Activated naive CD4-positive, alpha-beta T cell treated with anti-CD3 and anti-CD28 coated beads for 36 hours (primary cell): ENCODE measurements at regions not wholly inside any gene's neighbourhood (a gene's known extent, or its start where the extent isn't known, plus 50 kb on each side); places are given as distances from the start of the nearest gene placed in this dataset.

Source experiments
- CTCF ChIA-PET: fragments of 350-600 bp; sonication (Branson Sonifier 250); formaldehyde crosslinking; loops from one replicate; lab custom pipeline; 2021; ENCODE audit warnings: antibody characterized with exemption; lab: Charles Lee
- DNase-seq: peaks from one replicate; pipeline ENCODE4 v3.0.0-alpha.2; 2020
- H3K27ac Mint-ChIP-seq: one replicate; pipeline ENCODE4 v1.8.0; 2021; ENCODE audit warnings: mild to moderate bottlenecking, mixed read lengths
- H3K27me3 Mint-ChIP-seq: one replicate; pipeline ENCODE4 v1.8.0; 2021; ENCODE audit warnings: low read depth, mixed read lengths
- H3K36me3 Mint-ChIP-seq: one replicate; pipeline ENCODE4 v1.8.0; 2021; ENCODE audit warnings: low read depth, mixed read lengths
- H3K4me1 Mint-ChIP-seq: one replicate; pipeline ENCODE4 v1.8.0; 2021; ENCODE audit warnings: low read depth, mixed read lengths
- H3K4me3 Mint-ChIP-seq: one replicate; pipeline ENCODE4 v1.8.0; 2021; ENCODE audit warnings: mild to moderate bottlenecking, moderate library complexity, mixed read lengths
- H3K9me3 Mint-ChIP-seq: one replicate; pipeline ENCODE4 v1.8.0; 2021; ENCODE audit warnings: mixed read lengths
- intact Hi-C: fragments of 100-400 bp; cut with micrococcal nuclease; formaldehyde crosslinking; loops from one replicate; pipeline ENCODE4 v1.15.1; 2023

GRCh38 chr2:145066856-145067548 lies 547.1 kb upstream of the ZEB2 start:
- CTCF ChIA-PET: no interaction called here
- Mint-ChIP-seq H3K4me1 (no peaks in the 10 kb centered on the region), H3K27ac (no peak overlapping the region), H3K9me3 (peaks cover 2% of the 10 kb centered on the region), H3K36me3 (no peaks in the 10 kb centered on the region), H3K27me3 (no peaks in the 10 kb centered on the region), H3K4me3 (no peak overlapping the region)
- intact Hi-C loops: no loop called here
- DNase-seq: no peak

DNA sequence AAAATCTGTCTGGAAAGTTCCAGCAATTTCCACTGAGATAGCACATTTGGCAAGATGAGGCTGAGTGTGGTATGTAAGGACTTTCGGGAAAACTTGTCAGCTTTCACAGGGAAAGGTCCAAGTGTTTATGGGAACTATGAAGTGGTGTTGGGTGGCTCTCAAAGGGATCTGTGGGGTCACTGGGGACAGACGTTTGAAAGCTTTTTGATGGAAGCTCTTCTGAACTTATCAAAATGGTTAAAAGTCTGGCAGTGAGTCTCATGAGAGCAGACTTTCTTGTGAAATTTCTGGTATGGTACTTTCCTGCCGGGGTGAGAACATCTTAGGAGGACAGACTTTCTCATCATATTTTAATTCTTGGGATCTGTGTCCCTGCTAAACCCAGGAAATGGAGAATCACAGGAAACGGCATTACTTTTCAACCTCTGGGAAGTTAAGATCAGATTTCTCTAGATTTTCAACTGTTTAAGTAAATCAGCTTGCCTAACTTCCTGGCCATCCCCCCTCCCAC lies 546.3 kb upstream of the ZEB2 start:
- Mint-ChIP-seq H3K4me1 (no peaks in the 10 kb centered on the region), H3K36me3 (no peaks in the 10 kb centered on the region), H3K27me3 (no peaks in the 10 kb centered on the region), H3K4me3 (no peak overlapping the region), H3K27ac (no peak overlapping the region), H3K9me3 (peaks cover 2% of the 10 kb centered on the region)
- CTCF ChIA-PET: no interaction called here
- intact Hi-C loops: no loop called here
- DNase-seq: no peak

GRCh38 chr2:145065342-145065741 lies 545.4 kb upstream of the ZEB2 start:
- intact Hi-C loops: no loop called here
- DNase-seq: no peak
- H3K9me3 Mint-ChIP-seq: peaks cover 2% of the 10 kb centered on the region
- CTCF ChIA-PET: no interaction called here
- H3K4me3 Mint-ChIP-seq: no peak overlapping the region
- no peaks in the 10 kb centered on the region for H3K36me3 Mint-ChIP-seq
- no peaks in the 10 kb centered on the region for H3K27me3 Mint-ChIP-seq
- no peaks in the 10 kb centered on the region for H3K4me1 Mint-ChIP-seq
- H3K27ac Mint-ChIP-seq: no peak overlapping the region

DNA sequence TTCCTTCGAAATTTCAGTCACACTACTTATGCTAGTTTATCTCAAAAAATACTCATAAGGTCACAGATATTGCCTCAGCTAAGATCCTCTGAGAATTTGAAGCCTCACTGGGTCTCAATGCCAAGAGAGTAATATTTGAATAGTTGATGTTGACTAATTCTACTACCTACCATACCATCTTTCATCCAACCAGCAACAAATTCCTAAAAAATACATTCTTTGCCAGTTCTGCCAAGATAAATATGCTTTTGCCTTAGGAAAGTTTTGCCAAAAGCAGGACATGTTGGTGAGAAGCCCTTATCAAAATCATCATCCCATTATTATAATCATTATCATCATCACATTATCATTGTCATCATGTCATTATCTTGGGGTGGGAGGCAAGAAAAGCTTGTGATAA lies 544.6 kb upstream of the ZEB2 start:
- CTCF ChIA-PET: no interaction called here

DNA sequence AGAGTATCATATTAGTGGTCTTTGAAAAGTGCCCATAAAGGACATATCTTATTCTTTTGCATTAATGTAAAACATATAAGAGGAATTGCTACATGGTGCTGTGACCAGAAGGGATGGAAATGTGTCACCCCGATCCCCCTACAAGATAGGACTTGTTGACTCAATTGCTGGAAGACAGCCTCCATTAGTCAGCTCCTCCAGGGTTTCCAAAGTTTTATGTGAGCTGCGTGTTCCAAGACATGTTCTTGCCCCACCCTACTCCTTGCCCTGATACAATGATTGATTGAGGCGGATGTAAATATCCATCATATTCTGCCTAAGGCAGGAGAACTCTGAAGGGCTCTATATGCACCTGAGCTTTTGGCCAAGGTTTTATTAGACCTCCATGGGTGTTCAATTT lies 541.0 kb upstream of the ZEB2 start:
- no peaks in the 10 kb centered on the region for H3K36me3 Mint-ChIP-seq
- no peak overlapping the region for H3K27ac Mint-ChIP-seq
- H3K9me3 Mint-ChIP-seq: peaks cover 2% of the 10 kb centered on the region
- no peak overlapping the region for H3K4me3 Mint-ChIP-seq
- intact Hi-C loops: no loop called here
- H3K27me3 Mint-ChIP-seq: no peaks in the 10 kb centered on the region
- CTCF ChIA-PET: interaction anchor here (0.7 kb wide), 1 partner anchor 41 kb away, joined by 4 read pairs; no protein-coding TSS in a partner anchor
- no peaks in the 10 kb centered on the region for H3K4me1 Mint-ChIP-seq
- no peak for DNase-seq

More for the DNA sequence above, 544.6 kb upstream of the ZEB2 start:
- H3K4me1 Mint-ChIP-seq: no peaks in the 10 kb centered on the region
- DNase-seq: no peak
- no peak overlapping the region for H3K4me3 Mint-ChIP-seq
- H3K27ac Mint-ChIP-seq: no peak overlapping the region
- intact Hi-C loops: no loop called here
- H3K9me3 Mint-ChIP-seq: peaks cover 2% of the 10 kb centered on the region
- H3K27me3 Mint-ChIP-seq: no peaks in the 10 kb centered on the region
- no peaks in the 10 kb centered on the region for H3K36me3 Mint-ChIP-seq

DNA sequence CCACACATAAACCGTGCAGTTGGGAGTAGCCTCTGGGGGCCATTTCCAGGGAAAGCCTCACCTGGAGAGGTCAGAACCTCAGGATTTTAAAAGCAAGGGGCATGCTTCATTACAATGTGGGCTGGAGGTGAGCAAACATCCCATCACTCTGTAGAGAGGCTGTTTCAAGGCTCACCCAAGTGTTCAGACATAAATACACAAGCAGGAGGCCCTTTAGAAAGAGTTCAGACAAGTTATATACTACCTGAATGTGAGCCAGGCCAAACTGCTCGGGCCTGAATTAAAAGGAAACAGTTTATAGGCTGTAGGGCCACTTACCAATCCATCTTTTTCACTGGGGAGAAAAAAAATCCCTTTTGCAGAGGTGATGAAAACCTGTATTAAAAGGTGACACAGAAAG lies 540.0 kb upstream of the ZEB2 start:
- DNase-seq: no peak
- peaks cover 2% of the 10 kb centered on the region for H3K9me3 Mint-ChIP-seq
- H3K27ac Mint-ChIP-seq: no peak overlapping the region
- no peaks in the 10 kb centered on the region for H3K4me1 Mint-ChIP-seq
- H3K27me3 Mint-ChIP-seq: no peaks in the 10 kb centered on the region
- H3K36me3 Mint-ChIP-seq: no peaks in the 10 kb centered on the region
- intact Hi-C loops: no loop called here
- CTCF ChIA-PET: interaction anchor here (0.7 kb wide), 1 partner anchor 40 kb away, joined by 4 read pairs; no protein-coding TSS in a partner anchor
- no peak overlapping the region for H3K4me3 Mint-ChIP-seq

- Mint-ChIP-seq H3K27ac (no peak overlapping the region), H3K4me3 (no peak overlapping the region), H3K36me3 (no peaks in the 10 kb centered on the region), H3K27me3 (no peaks in the 10 kb centered on the region), H3K9me3 (peaks cover 2% of the 10 kb centered on the region), H3K4me1 (no peaks in the 10 kb centered on the region)
- DNase-seq: no peak
- CTCF ChIA-PET: no interaction called here
- intact Hi-C loops: no loop called here
Measured at GRCh38 chr2:145059343-145059742, 539.4 kb upstream of the ZEB2 start.

DNA sequence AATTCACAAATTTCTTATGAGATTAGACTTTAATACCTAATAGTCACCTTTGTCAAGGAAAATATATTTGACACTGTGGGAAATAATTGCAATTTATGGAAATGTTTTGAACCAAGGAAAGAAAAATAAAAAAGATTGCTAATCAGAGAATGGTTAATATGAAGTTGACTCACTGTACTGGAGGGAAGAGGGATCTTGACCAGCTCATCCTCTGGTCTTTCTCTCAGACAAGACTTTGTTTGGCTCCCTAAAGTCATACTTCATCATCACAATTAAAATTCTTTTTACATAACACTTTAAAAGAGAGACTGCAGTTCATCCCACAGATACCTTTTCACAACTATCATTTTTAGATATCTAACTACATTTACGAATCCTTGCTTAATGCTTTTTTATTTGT lies 538.5 kb upstream of the ZEB2 start:
- no peaks in the 10 kb centered on the region for H3K27me3 Mint-ChIP-seq
- H3K4me3 Mint-ChIP-seq: no peak overlapping the region
- no peak overlapping the region for H3K27ac Mint-ChIP-seq
- no peaks in the 10 kb centered on the region for H3K4me1 Mint-ChIP-seq
- no peaks in the 10 kb centered on the region for H3K36me3 Mint-ChIP-seq
- DNase-seq: no peak
- peaks cover under 1% of the 10 kb centered on the region for H3K9me3 Mint-ChIP-seq
- intact Hi-C loops: no loop called here
- CTCF ChIA-PET: no interaction called here

DNA sequence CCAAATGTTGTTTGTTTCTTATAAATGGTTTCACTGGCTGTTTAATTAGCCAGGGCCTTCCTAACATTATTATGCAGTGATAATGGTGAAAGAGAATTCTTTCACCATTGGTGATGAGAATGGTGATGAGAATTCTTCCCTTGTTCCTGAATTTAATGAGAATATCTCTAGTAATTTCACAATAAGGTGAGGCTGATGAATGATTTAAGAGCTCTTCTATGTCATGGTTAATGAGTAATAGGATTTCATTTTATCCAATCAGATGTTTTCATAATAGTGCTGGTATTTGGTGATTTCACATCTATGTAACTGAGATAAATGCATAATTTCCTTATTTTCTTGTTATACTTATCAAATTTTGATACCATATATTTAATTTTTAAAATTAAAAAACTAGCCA lies 535.7 kb upstream of the ZEB2 start:
- DNase-seq: no peak
- Mint-ChIP-seq H3K9me3 (no peaks in the 10 kb centered on the region), H3K27ac (no peak overlapping the region), H3K4me3 (no peak overlapping the region), H3K36me3 (no peaks in the 10 kb centered on the region), H3K4me1 (no peaks in the 10 kb centered on the region), H3K27me3 (no peaks in the 10 kb centered on the region)
- intact Hi-C loops: no loop called here
- CTCF ChIA-PET: no interaction called here

GRCh38 chr2:145050134-145050533 lies 530.2 kb upstream of the ZEB2 start:
- Mint-ChIP-seq H3K27me3 (no peaks in the 10 kb centered on the region), H3K27ac (no peak overlapping the region), H3K36me3 (no peaks in the 10 kb centered on the region), H3K4me1 (no peaks in the 10 kb centered on the region), H3K4me3 (no peak overlapping the region), H3K9me3 (no peaks in the 10 kb centered on the region)
- DNase-seq: no peak
- CTCF ChIA-PET: no interaction called here
- intact Hi-C loops: no loop called here

DNA sequence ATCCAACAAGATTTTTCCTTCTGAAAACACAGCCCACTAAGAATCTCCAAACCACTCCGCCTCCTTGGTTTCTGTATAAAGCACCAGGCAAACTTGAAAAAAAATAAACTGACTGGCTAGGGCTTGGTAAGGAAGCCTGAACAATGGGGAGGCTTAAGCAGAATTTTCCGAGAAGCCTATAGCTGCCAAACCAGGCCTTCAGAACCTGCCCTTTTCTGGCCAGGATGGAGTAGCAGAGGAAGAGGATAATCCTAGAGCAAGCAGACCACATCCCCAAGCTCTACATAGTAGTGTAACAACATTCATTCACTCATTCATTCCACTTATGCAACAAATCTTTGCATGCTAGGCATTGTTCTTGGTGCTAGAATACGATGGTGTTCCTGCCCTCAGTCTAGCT lies 529.6 kb upstream of the ZEB2 start:
- Mint-ChIP-seq H3K27ac (no peak overlapping the region), H3K9me3 (no peaks in the 10 kb centered on the region), H3K36me3 (no peaks in the 10 kb centered on the region), H3K4me1 (no peaks in the 10 kb centered on the region), H3K27me3 (no peaks in the 10 kb centered on the region), H3K4me3 (no peak overlapping the region)
- intact Hi-C loops: no loop called here
- CTCF ChIA-PET: no interaction called here
- DNase-seq: no peak

GRCh38 chr2:145047554-145047953 lies 527.6 kb upstream of the ZEB2 start:
- Mint-ChIP-seq H3K36me3 (no peaks in the 10 kb centered on the region), H3K27me3 (no peaks in the 10 kb centered on the region), H3K4me1 (no peaks in the 10 kb centered on the region), H3K27ac (no peak overlapping the region), H3K4me3 (no peak overlapping the region), H3K9me3 (no peaks in the 10 kb centered on the region)
- CTCF ChIA-PET: no interaction called here
- intact Hi-C loops: no loop called here
- DNase-seq: no peak

DNA sequence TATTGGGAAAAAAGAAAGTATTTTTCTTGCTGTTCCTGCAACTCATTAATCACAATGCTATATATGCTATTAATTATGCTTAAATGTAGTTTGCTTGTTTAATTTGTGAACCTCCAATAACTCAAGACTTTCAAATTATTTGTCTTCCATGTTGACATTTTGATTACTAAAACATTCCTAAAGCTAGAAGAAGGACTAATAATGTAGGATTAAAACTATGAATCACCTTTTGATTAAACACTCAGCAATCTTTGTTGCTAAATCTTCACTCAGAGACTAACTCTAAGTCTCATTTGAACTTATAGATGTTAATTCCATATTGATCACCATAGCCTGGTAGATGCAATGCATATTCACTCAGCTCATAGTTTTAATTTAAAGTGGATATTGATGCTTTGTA lies 524.6 kb upstream of the ZEB2 start:
- Mint-ChIP-seq H3K4me1 (no peaks in the 10 kb centered on the region), H3K27ac (no peak overlapping the region), H3K9me3 (no peaks in the 10 kb centered on the region), H3K27me3 (no peaks in the 10 kb centered on the region), H3K36me3 (no peaks in the 10 kb centered on the region), H3K4me3 (no peak overlapping the region)
- intact Hi-C loops: no loop called here
- CTCF ChIA-PET: no interaction called here
- DNase-seq: no peak
